ENCODE measurements at regions not wholly inside any gene's neighbourhood (a gene's known extent, or its start where the extent isn't known, plus 50 kb on each side); places are given as distances from the start of the nearest gene placed in this dataset.

DNA sequence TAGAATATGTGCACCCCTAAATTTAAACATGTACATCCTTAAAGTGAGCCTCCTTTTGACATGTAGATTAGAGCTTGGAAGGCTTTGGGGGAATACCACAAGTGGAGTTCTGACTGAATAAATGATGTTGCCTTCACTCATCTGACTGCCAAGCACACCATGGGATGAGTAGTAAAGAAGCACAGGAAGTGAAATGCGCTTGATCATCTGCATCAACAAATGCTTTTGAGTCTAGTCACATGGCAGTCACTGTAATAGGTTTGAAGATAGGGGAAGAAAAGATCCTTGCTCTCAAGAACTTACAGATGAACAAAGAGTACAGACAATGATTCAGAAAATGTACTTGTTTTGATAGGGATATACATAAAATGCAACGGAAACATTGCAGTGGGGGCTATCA lies 62.0 kb upstream of the STARD4 start:
- Mint-ChIP-seq H3K27ac (no peak overlapping the region), H3K36me3 (ENCODE audit: low read depth) (no peaks in the 10 kb centered on the region), H3K4me3 (no peak overlapping the region), H3K27me3 (ENCODE audit: low read depth) (peaks cover 4% of the 10 kb centered on the region), H3K9me3 (peaks cover 20% of the 10 kb centered on the region), H3K4me1 (ENCODE audit: low read depth) (no peaks in the 10 kb centered on the region)

DNA sequence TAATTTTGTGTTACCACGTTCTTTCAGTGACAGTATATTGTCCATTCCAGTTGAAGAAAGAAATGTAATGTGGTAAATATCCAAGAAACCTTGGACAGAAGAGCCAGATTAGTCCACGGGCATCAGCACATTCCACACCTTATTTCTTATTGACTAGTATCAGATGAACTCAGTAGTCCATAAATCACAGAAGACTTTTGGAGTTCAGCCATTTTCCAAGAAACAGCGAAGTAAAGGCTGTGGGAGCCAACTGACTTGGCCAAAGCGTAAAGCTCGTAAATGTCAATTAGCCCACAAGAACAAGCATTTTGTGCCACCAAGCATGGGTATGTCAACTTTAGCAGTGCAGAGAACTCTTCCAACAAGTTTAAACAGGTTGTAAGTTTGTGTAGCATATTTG lies 60.2 kb upstream of the STARD4 start:
- H3K4me3 Mint-ChIP-seq: no peak overlapping the region
- H3K9me3 Mint-ChIP-seq: peaks cover 28% of the 10 kb centered on the region
- H3K4me1 Mint-ChIP-seq (ENCODE audit: low read depth): no peaks in the 10 kb centered on the region
- no peak overlapping the region for H3K27ac Mint-ChIP-seq
- peaks cover 4% of the 10 kb centered on the region for H3K27me3 Mint-ChIP-seq (ENCODE audit: low read depth)
- H3K36me3 Mint-ChIP-seq (ENCODE audit: low read depth): no peaks in the 10 kb centered on the region

DNA sequence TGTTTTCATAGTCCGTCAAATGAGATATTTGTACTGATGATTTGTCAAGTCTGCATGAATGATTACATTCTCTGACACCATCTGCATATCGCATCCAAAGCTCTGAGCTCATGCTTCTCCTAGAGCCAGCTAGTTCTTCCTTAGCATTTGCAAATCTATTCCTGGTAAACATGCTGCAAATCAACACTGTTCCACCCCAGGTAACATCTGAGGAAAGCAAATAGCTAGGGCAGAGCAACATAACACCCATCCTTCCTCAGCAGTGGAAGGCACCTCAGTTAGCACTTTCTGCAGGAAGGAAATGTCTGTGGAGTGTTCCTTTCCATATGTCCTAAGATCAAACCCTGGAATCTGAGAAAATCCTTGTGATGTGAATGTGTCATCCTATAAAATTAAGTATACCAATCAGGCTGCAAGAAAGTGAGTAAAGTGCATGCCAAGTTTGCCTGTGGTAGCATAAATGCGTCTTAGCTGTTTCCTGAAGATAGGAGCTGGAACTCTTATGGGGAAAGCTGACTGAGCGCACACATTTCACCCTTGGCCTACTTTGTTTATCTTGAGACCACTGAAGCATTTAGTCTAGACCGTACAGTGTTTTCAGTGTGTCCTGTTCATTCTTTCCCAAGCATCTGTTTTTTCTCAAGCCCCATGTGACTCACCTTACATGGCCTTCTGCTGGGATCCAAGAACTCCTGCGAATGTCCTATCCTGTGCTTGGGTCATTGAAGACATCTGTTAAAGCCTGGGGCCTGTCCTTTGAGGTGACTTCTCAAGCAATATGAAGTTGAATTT lies 50.9 kb upstream of the STARD4 start:
- H3K9me3 Mint-ChIP-seq: peaks cover 2% of the 10 kb centered on the region
- peaks cover 1% of the 10 kb centered on the region for H3K36me3 Mint-ChIP-seq (ENCODE audit: low read depth)
- peaks cover 16% of the 10 kb centered on the region for H3K27me3 Mint-ChIP-seq (ENCODE audit: low read depth)
- no peak overlapping the region for H3K27ac Mint-ChIP-seq
- H3K4me1 Mint-ChIP-seq (ENCODE audit: low read depth): no peaks in the 10 kb centered on the region
- no peak overlapping the region for H3K4me3 Mint-ChIP-seq

DNA sequence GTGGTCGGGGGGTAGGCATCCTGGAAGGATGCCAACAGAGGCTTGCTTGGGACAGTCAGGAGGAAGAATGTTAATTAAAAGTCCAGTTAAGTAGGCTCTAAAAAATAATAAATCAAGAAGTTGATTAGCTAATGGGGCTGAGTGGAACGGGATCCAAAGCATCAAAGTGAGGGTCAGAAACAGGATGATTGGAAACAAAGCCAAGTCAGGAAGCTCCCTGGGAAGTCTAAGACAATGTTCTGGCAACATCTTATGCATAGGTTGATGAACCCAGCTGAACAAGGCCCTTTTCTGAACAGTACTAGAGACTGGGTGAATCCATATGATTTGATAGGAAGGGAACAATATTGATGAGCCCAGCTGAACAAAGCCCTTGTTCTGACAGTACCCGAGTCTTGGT lies 50.2 kb upstream of the STARD4 start:
- Mint-ChIP-seq H3K27ac (no peak overlapping the region), H3K27me3 (ENCODE audit: low read depth) (peaks cover 16% of the 10 kb centered on the region), H3K4me1 (ENCODE audit: low read depth) (no peaks in the 10 kb centered on the region), H3K9me3 (no peaks in the 10 kb centered on the region), H3K36me3 (ENCODE audit: low read depth) (peaks cover 1% of the 10 kb centered on the region), H3K4me3 (no peak overlapping the region)

All from T-helper 1 cell treated with Interleukin-12 subunit alpha and Interleukin-12 subunit beta and Interleukin-4 antibody, amounts not matched to agents 30 μg/mL and 1 μg/mL, for 36 hours (primary cell).